Thyroid gland (tissue), 4 donors: ENCODE measurements at regions not wholly inside any gene's neighbourhood (a gene's known extent, or its start where the extent isn't known, plus 50 kb on each side); places are given as distances from the start of the nearest gene placed in this dataset.

Experiments used
- DNase-seq, 2 donors: peaks; one replicate each; pipeline ENCODE4 v3.0.0-alpha.2; 2019
- H3K27ac ChIP-seq, 3 donors: fragments of 200-600 bp; sonication (generic); 1 replicate in 2 of 3; 2 replicates in 1 of 3; pipeline ENCODE4 v1.5.1; 2016 to 2019; ENCODE audit warnings: mild to moderate bottlenecking in 1 of 3, moderate library complexity in 1 of 3
- H3K27me3 ChIP-seq: fragments of 200-600 bp; sonication (generic); one replicate; pipeline ENCODE4 v1.5.1; 2019
- H3K36me3 ChIP-seq, 2 donors: fragments of 200-600 bp; sonication (generic); one replicate each; pipeline ENCODE4 v1.5.1; 2016 to 2019
- H3K4me1 ChIP-seq, 2 donors: fragments of 200-600 bp; sonication (generic); one replicate each; pipeline ENCODE4 v1.5.1; 2017 to 2019
- H3K4me3 ChIP-seq, 3 donors: fragments of 200-600 bp; sonication (generic); replicated peaks in 1 of 3; 1 replicate in 2 of 3; 2 replicates in 1 of 3; pipeline ENCODE4 v1.5.1; 2016; ENCODE audit warnings: mild to moderate bottlenecking in 1 of 3
- H3K9me3 ChIP-seq: fragments of 200-600 bp; sonication (generic); one replicate; pipeline ENCODE4 v1.5.1; 2017
- CTCF ChIP-seq, 6 experiments: fragments of 200-600 bp in 3 of 6; fragments of 450-650 bp in 3 of 6; sonication (generic) in 3 of 6; IDR thresholded peaks; one replicate each; pipeline ENCODE4 v1.5.1; 2016 to 2019; ENCODE audit warnings: antibody characterized with exemption in 6 of 6, mild to moderate bottlenecking in 2 of 6, inconsistent platforms in 1 of 6, moderate library complexity in 1 of 6
- POLR2A ChIP-seq, 2 donors: fragments of 450-650 bp; IDR thresholded peaks; one replicate each; pipeline ENCODE4 v1.6.1; 2017; ENCODE audit warnings: antibody characterized with exemption in 2 of 2, mild to moderate bottlenecking in 2 of 2, moderate library complexity in 1 of 2
- WGBS, 2 donors: methylation state at CpG; one replicate each; pipeline ENCODE4 v1.1.5; 2017; 5-methylcytosine and 5-hydroxymethylcytosine counted together
- intact Hi-C: fragments of 100-400 bp; cut with DNase I; formaldehyde crosslinking; loops from one replicate; pipeline ENCODE4 v1.15.1; 2023

DNA sequence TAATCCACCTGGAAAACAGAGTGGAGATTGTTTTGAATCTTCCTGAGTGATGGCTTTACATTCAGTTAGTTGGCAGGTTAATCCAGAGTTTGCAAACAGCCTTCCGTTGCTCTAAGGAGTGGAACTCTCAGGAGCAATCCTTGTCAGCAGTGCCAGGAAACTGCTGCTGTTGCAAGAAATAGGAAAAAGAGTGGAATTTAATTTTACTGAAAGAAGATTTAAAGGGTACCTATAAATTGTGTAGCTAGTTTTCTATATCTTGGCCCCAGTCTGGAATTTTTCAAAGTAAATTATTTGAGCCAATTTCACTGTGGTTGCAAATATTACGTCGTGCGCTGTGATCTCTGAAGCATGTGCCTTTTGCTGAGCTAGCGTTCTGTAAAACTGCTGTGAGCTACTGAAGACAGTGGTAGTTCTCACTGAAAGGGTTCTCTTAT is 55.5 kb upstream of the SLC5A12 start:
- H3K36me3 ChIP-seq, result no peaks in the 10 kb centered on the region
- WGBS, 2 donors, result 21 to 30% methylated on average over 5 of the region's 5 CpGs
- TF ChIP-seq CTCF (IDR thresholded peaks at IDR 0.05) (no peak), POLR2A (IDR thresholded peaks at IDR 0.05) (no peak)
- DNase-seq, result peak; percentile 15 to 17
- H3K27me3 ChIP-seq, result no peaks in the 10 kb centered on the region
- intact Hi-C loops, result no loop called here
- H3K4me3 ChIP-seq, result no peak overlapping the region
- H3K4me1 ChIP-seq, result peaks cover 10 to 17% of the 10 kb centered on the region in 2 donors
- no peaks in the 10 kb centered on the region for H3K9me3 ChIP-seq
- H3K27ac ChIP-seq, result peak overlapping the region in 2 of 3 donors; percentile 8 to 34

GRCh38 chr11:26778000-26778757 is 56.3 kb upstream of the SLC5A12 start:
- no peaks in the 10 kb centered on the region for H3K9me3 ChIP-seq
- no peak overlapping the region for H3K4me3 ChIP-seq
- peaks cover 10 to 17% of the 10 kb centered on the region in 2 donors for H3K4me1 ChIP-seq
- no peak for DNase-seq
- WGBS, 2 donors, result 60 to 63% methylated on average over 8 of the region's 8 CpGs
- no peak for TF ChIP-seq POLR2A (IDR thresholded peaks at IDR 0.05)
- no peak for TF ChIP-seq CTCF (IDR thresholded peaks at IDR 0.05)
- no peaks in the 10 kb centered on the region for H3K36me3 ChIP-seq
- intact Hi-C loops, result no loop called here
- H3K27ac ChIP-seq, result peak overlapping the region in 1 of 3 donors; percentile 15
- no peaks in the 10 kb centered on the region for H3K27me3 ChIP-seq

DNA sequence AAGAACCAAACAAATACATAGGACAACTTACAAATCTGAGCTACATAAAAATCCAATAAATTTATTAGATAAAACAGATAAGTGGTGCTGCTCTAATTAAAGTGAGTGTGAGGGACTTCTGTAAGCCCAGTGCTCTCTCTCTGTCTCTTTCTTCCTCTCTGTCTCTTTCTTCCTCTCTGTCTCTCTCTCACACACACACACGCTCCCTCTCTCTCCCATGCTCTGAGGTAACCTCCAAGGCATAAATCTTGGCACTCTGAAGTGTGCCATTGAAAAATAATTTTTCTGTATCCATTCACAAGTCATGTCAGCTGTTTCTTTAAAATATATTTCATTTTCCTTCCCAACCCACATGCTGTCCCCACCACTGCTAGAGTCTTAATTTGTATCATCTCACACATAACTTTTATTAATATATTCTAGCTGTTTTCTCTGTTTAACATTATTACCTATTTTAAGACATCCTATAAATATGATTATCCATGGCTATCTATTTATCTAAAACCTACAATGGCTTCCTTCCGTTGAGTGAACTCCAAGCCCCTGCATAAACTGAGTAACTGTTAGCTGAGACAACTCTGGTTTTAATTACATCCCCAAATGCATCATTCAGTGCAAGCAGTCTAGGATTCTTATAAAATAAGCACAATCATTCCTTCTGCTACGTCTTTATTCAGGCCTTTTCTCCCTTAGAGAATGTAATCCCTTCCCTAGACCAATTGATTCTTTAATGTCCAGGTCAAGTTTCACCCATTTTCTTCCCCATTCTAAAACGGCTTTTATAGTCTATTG is 57.4 kb upstream of the SLC5A12 start:
- WGBS, 2 donors, result 89 to 90% methylated on average over 4 of the region's 4 CpGs

GRCh38 chr11:26780376-26781085 is 58.7 kb upstream of the SLC5A12 start:
- TF ChIP-seq CTCF (IDR thresholded peaks at IDR 0.05) (no peak), POLR2A (IDR thresholded peaks at IDR 0.05) (no peak)
- Histone ChIP-seq H3K9me3 (no peaks in the 10 kb centered on the region), H3K36me3 (no peaks in the 10 kb centered on the region), H3K4me3 (no peak overlapping the region), H3K27ac (no peak overlapping the region), H3K4me1 (peaks cover 10 to 17% of the 10 kb centered on the region in 2 donors), H3K27me3 (no peaks in the 10 kb centered on the region)
- no peak for DNase-seq
- intact Hi-C loops, result no loop called here
- 84 to 89% methylated on average over 3 of the region's 3 CpGs for WGBS, 2 donors

More for the DNA sequence above, 57.4 kb upstream of the SLC5A12 start:
- Histone ChIP-seq H3K4me3 (no peak overlapping the region), H3K9me3 (no peaks in the 10 kb centered on the region), H3K36me3 (no peaks in the 10 kb centered on the region), H3K27me3 (no peaks in the 10 kb centered on the region), H3K4me1 (peaks cover 10 to 17% of the 10 kb centered on the region in 2 donors), H3K27ac (no peak overlapping the region)
- intact Hi-C loops, result no loop called here
- TF ChIP-seq POLR2A (IDR thresholded peaks at IDR 0.05) (no peak), CTCF (IDR thresholded peaks at IDR 0.05) (no peak)
- DNase-seq, result no peak
